BJ (cell line): ENCODE measurements at regions not wholly inside any gene's neighbourhood (a gene's known extent, or its start where the extent isn't known, plus 50 kb on each side); places are given as distances from the start of the nearest gene placed in this dataset.

Source experiments
- CTCF ChIA-PET: fragments of 350-600 bp; formaldehyde crosslinking; extraction: SDS; loops from one replicate; lab custom pipeline; 2021; ENCODE audit warnings: antibody characterized with exemption, inconsistent platforms; lab: Yijun Ruan, JAX
- POLR2A ChIA-PET: fragments of 300-600 bp; sonication (Branson Sonifier 250); formaldehyde crosslinking; extraction: SDS; loops from one replicate; lab custom pipeline; 2021; ENCODE audit warnings: antibody characterized with exemption; lab: Charles Lee
- DNase-seq: peaks from one replicate; pipeline ENCODE4 v3.0.0-alpha.2; 2011; ENCODE audit warnings: low read depth
- H3K27me3 ChIP-seq: 2 replicates; pipeline ENCODE4 v1.6.0; 2011; ENCODE audit warnings: low read length; ENCODE audit not compliant: control insufficient read depth, insufficient read depth
- H3K36me3 ChIP-seq: 2 replicates; pipeline ENCODE4 v1.5.1; 2011; ENCODE audit warnings: low read length; ENCODE audit not compliant: control insufficient read depth, insufficient read depth
- H3K4me3 ChIP-seq: 2 replicates; pipeline ENCODE4 v1.5.1; 2011; ENCODE audit warnings: low read depth, mild to moderate bottlenecking, control low read depth, low read length
- CTCF ChIP-seq: IDR thresholded peaks from 2 replicates; pipeline ENCODE4 v1.5.1; 2011; ENCODE audit warnings: low read depth, mild to moderate bottlenecking, control low read depth, inconsistent platforms, low read length, moderate library complexity; ENCODE audit not compliant: insufficient read depth

DNA sequence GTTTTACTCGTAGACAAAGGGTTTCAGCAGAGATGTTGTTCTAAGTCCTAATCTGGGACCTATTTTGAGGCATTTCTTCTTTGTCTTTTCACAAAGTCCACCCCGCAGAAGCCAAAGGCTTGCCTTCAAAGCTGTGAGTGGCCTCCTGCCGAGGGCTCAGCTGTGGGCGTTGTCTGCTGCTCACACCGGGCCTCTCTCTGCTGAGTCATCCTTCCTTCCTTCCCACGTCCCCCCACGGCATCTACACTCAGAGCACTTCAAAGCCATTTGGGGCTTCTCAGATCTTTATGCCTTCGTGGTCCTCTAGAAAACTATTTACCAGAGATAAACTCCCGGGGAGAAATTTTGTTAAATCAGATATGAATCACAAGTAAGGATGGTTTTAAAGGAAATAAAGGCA, 115.9 kb upstream of the TMPO start:
- POLR2A ChIA-PET = no interaction called here
- Histone ChIP-seq H3K27me3 (no peaks in the 10 kb centered on the region; the same call in 1 of the 2 replicates), H3K4me3 (no peak overlapping the region), H3K36me3 (no peaks in the 10 kb centered on the region)
- no peak for TF ChIP-seq CTCF
- DNase-seq = no peak
- CTCF ChIA-PET = interaction anchor here (1.1 to 3.1 kb wide), 3 partner anchors 25 to 1412 kb away, joined by 3 to 18 read pairs (median 3); no protein-coding TSS in a partner anchor

DNA sequence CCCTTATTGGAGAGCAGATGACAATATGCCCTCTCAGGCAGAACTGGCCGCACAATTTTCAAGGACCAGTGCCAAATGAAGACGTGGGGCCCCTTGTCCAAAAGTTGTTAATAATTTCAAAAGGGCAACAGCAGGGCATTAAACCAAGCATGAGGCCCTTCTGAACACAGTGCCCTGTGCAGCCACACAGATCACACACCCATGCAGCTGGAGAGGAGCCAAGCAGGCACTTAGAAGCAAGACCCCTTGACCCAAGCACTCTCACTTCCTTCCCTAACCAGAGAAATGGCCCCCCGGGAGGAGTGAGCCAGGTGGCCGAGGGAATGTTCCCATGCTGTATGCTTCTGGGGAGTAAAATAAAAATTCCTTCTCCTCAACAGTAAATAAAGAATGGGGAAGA, 114.0 kb upstream of the TMPO start:
- ChIA-PET POLR2A (no interaction called here), CTCF (no interaction called here)
- no peak for DNase-seq
- no peak overlapping the region for H3K4me3 ChIP-seq
- no peaks in the 10 kb centered on the region for H3K36me3 ChIP-seq
- no peak for TF ChIP-seq CTCF
- H3K27me3 ChIP-seq = no peaks in the 10 kb centered on the region

GRCh38 chr12:98402091-98402490, 113.3 kb upstream of the TMPO start:
- no peaks in the 10 kb centered on the region for H3K36me3 ChIP-seq
- no peak for DNase-seq
- no peak for TF ChIP-seq CTCF
- POLR2A ChIA-PET = no interaction called here
- no peak overlapping the region for H3K4me3 ChIP-seq
- no peaks in the 10 kb centered on the region; the same call in 1 of the 2 replicates for H3K27me3 ChIP-seq
- CTCF ChIA-PET = no interaction called here

DNA sequence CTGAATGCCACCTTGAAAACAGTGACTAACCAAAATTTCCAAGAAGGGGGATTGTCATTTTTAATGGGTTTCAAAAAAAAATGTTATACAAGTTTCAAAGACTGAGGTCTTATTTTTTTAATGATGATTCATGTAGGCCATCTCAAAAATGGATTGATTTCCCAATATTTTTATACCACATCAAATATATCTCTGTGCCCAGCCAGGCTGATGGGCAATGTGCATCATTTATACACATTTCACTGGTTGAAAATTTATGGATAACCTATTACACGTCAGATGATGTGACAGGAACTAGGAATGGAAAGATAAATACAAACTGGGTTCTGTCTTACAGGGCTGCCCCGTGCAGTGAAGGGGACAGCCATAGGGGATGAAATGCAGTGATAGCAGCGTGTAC, 112.7 kb upstream of the TMPO start:
- ChIA-PET POLR2A (no interaction called here), CTCF (no interaction called here)
- TF ChIP-seq CTCF = no peak
- Histone ChIP-seq H3K4me3 (no peak overlapping the region), H3K27me3 (no peaks in the 10 kb centered on the region; the same call in 1 of the 2 replicates), H3K36me3 (no peaks in the 10 kb centered on the region)
- DNase-seq = no peak

DNA sequence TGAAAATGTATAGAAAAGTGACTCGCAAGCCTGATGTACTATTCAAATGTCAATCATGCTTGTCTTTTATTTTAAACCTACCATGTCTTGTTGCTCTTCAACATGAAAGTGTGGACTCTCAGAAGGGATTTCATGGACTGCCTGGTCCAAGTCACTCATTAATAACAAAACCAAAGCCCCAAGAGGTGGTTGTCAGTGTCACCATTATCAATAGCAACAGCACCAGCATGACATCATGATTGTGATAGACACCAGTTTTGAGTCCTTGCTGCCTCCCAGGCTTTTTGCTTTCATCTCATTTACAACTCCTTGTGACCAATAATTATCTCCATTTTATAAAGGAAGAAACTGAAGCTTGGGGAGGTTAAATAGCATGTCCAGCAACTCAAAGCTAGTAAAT, 112.0 kb upstream of the TMPO start:
- CTCF ChIA-PET = no interaction called here
- no peak for TF ChIP-seq CTCF

More for the DNA sequence above, 112.0 kb upstream of the TMPO start:
- H3K27me3 ChIP-seq = no peaks in the 10 kb centered on the region; the same call in 1 of the 2 replicates
- POLR2A ChIA-PET = no interaction called here
- no peak overlapping the region for H3K4me3 ChIP-seq
- H3K36me3 ChIP-seq = no peaks in the 10 kb centered on the region
- DNase-seq = no peak
